ENCODE measurements at regions not wholly inside any gene's neighbourhood (a gene's known extent, or its start where the extent isn't known, plus 50 kb on each side); places are given as distances from the start of the nearest gene placed in this dataset.

GRCh38 chr17:65477600-65477999, 83.8 kb downstream of the AXIN2 start:
- no peak for DNase-seq

GRCh38 chr17:65474660-65475059, 86.8 kb downstream of the AXIN2 start:
- DNase-seq: no peak

- DNase-seq: no peak
Measured at GRCh38 chr17:65473985-65474384, 87.5 kb downstream of the AXIN2 start.

DNA sequence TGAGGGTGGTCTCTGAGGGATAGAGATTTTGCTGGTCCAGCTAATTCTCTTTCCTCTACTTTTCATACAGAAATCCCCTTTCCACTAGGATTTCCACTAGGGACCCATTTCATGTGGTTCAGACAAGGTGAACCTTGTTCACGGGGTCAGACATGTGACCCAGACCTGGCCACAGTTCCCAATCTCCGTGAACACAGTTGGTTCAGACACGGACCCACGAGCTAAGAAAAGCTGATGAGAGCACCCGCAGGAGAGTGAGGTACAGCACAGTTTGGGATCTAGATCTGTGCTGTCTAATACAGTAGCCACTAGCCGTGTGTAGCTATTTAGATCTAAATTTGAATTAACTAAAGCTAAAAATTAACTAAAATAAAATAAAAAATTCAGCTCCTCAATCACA, 88.1 kb downstream of the AXIN2 start:
- DNase-seq: no peak

DNA sequence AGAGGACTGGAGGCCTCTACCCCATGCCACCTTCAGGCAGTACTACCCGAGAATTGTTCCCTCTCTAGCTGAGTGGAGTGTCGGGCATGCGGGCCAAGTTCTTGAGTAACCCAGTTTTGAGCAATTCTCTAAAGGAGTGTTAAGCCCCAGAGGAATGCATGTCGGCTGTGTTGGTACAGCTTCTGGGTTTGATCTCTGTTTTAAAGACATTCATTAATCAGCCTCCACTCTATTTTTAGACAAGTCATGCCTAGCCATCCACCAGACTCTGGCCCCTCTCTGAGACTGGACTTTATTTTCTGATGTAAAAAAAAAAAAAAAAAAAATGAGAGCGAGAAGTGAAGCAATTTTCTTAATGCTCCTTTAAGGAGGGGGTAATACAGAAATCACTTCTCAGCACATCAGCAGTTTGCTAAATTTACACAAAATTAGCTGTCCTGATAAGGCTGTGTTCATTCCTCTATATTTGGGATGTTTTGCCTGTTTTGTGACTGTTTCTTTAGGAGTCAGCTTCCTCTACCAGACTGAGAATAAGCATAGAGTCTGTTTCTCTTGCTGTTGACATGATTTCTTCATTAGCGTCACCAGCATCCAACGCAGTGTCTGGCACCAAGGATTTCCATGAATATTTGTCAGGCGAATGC, 88.7 kb downstream of the AXIN2 start:
- no peak for DNase-seq

GRCh38 chr17:65470783-65471182, 90.7 kb downstream of the AXIN2 start:
- no peak for DNase-seq

DNA sequence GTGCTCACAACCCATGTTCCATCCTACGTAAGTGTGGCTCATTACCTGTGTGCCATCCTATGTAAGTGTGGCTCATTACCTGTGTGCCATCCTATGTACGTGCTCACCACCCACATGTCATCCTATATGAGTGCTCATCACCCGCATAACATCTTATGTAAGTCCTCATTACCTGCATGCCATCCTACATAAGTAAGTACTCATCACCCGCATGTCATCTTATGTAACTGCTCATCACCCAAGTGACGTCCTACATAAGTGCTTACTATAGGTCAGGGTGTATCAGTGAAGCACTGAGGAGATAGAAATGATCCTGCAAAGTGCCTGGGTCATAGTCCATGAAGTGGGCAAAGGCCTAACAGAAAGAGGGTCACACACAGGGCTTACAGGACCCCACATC, 93.1 kb downstream of the AXIN2 start:
- no peak for DNase-seq

DNA sequence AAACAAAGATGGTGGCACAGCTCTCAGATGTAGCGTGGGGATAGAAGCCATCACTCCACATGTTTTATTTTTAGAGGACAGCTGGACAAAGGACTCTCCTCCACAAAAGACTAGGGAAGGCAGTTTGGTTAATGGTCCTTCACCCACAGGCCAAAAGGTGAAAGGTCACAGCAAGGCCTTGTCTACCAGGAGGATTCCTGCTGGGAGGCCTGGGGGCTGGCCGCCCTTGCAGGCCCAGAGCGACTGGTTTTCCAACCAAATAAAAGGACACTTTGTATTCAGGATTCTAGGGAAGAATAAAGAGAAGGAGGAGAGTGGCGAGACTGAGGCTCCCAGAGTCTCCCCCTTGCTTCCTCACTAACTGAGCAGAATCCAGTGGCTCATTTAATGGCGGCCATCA, 94.3 kb downstream of the AXIN2 start:
- no peak for DNase-seq

GRCh38 chr17:65466547-65466946, 94.9 kb downstream of the AXIN2 start:
- no peak for DNase-seq

DNA sequence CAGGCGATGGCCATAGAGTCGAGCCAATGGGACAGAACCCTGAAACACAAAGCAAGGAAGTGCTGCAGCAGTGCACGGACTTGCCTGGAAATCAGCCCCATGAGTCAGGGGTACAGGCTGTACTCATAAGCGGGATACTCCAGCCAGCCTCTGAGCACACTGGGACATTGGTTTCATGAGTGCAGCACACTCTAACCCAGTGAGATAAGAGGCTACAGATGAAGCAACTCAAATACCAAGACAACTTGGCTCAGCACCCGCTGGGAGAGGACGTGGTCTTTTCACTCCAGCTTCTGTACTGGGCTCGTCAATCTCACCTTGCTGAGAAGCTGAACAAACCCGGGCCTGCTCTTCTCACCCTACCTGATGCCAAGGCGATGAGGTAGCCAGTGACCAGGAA, 98.2 kb downstream of the AXIN2 start:
- DNase-seq: no peak

DNA sequence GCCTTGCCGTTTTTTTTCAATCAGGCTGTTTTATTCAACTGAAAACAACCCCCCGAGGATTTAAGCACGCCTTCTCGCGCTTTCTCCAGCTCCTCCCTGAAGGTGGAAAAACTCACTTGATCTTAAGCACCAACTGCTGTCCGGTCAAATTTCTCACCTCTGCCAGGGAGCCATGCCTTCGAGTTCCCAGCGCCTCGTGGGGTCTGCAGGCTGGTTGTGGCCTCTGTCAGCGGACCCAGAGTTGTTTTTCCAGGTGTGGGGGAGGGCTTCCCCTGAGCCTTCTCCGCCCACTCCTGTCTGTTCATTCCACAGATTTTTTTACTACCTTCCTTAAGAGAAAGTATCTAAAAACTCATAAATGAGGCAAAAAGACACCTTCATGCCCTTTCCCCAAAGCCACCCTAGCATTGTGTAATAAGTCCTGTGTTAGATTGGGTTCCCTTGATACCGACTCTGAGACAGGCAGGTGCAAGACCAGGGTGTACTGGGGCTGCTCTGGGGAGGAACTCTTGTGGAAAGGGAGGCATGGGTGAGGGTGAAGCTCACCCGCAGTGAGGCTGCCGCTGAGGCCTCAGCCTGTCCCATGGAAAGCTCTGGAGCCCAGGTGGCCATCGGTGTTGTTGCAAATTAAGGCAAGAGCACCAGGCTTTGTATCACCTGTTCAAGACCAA, 101.6 kb downstream of the AXIN2 start:
- DNase-seq: no peak

DNA sequence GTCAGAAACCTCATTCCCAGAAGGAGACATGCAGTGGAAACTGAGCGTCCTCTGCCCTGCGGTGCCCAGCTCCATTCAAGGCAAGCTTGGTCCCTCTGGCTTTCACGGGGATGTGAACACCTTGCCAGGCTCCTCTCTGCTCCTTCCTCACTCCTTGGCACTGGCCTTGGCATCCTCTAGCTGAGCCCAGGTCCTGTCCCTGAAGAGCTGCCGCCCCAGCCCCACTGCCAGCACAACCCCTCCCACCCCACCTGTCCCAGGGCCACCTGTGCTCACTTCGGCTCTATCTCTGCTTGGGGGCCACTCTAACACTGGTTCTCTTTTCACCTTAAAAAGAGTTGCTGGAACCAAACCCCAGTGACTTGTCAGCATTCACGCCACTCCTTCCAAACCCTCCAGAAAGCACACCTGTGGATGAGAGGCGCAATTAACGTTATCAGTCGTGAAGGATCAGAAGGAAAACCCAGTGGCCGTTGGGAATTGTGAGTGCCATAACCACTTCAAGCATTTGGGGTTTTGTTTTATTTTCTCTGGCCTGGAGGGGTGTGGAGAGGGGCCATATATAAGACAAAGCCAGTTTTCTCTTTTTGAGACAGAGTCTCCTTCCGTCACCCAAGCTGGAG, 103.7 kb downstream of the AXIN2 start:
- DNase-seq: no peak

GRCh38 chr17:65457183-65457582, 104.3 kb downstream of the AXIN2 start:
- no peak for DNase-seq

DNA sequence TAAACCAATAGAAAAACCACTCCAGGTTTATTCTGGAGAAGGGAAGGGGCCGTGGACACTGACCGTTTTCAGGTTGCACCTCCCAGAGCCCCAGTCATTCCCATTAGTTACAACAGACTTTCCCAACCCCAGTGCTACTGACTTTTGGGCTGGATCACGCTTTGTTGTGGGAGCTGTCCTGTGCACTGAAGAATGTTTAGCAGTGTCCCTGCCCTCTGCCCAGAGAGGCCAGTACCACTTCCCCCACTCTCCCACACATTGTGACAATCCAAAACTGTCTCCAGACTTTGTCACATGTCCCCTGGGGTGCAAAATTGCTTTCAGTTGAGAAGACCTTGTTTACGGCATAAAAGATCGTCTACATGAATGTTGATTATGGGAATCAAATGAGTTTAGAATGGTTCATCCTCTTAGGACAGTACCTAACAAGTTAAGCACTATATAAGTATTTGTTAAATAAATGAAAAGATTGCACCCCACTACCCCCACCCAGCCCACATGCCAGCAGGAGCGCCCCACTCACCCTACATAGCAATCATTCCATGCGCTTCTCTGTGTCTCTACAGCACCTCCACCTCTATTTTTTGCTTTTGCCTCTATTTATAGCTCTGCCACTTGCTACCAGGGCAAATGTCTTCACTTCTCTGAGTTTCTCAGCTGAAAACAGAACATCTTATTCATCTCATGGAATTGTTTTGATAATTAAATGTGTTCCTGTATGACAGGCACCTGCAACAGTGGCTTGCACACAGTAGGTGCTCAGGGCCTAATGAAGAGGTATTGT, 104.9 kb downstream of the AXIN2 start:
- no peak for DNase-seq

DNA sequence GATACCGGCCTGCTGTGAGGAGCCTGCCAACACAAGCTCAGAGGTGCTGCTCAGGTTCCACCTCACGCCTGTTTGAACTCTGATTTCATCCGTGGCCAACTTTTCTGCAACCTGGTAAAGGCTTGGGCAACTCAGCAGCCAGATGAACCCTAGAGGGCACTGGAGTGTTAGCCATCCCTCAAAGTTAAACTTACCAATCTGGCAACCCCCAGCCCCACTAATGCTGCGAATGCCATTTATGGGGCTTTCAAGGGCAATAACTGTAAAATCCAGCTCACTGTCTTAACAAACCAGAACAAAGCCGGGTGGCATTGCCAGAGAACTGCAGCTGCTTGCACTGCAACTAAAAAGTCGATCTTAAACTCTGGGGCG, 105.5 kb downstream of the AXIN2 start:
- no peak for DNase-seq

DNA sequence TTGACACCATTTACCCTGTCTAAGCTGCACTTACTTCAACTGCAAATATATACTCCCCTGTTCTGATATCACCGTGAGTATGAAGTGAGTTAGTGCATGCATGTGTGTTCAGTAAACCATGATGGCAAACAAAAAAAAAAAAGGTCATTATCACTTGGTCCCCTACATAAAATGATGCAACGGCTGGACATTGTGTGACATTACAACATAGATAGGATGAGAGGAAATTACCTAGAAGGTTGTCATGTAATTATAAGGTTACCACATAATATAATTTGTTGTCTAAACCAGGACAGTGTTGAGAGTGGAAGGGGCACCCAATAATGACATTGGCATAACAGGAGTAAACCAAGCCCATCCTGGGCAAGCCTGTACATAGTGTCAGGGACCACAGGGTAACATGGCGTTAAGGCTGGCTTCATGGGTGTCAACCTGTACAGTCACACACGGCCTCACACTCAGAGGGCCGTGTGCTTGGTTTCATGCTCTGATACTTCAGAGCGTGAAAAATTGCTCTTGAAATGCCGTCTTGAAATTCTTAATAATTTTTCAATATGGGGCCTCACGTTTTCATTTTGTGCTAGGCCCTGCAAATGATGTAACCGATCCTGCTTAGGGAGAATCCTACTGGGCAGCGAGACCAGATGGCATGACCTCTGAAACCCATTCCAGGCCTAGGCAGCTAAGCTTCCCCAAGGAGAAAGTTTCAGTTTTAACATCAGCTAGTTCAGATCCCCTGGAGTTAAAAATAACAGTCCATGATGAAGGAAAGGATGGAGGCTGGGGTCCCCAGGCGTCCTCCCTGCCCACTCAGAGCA, 106.1 kb downstream of the AXIN2 start:
- DNase-seq: no peak

DNA sequence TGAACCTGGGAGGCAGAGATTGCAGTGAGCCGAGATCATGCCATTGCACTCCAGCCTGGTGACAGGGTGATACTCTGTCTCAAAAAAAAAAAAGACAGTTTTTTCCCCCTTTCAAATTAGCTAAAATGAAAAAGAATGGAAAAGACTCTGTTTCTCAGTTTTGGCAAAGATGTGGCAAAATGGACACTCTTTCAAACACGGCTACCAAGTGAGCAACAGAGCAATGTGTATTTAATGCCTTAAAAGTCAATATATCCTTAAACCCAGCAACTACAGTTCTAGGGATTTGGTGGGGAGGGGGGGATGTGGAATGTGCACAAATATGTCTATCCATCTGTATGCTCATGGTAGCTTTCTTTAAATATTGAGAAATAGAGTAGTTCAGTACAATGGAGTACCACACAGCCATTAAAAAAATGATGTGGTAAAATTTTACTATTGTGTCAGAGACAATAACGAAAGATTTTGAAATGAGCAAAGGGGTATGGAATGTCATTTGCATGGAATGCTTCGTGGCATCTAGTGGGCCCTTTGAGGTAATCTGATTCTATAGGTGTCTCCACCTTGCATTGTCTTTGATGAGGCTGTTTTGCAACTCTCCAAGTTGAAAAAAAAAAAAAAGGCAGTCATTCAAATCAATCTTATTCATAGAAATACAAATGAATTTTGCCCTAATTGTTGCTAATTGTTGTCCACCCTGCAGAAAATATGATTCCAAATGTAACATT, 108.1 kb downstream of the AXIN2 start:
- no peak for DNase-seq

DNA sequence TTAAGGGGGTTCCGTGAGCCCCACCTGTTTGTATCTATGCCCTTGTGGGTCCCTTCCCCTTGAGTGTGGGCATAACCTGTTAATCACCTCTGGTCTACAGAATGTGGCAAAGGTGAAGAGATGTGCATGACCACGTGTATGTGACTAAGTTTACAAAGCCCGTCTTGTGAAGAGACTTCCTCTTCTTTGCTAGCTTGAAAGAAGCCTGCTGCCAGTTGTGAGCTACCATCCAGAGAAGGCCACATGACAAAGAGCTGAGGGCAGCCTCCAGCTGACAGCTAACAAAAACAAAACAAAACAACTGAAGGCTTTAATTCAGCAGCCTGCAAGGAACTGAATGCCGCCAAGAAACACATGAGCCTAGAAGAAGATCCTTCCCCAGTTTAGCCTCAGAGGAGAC, 112.0 kb downstream of the AXIN2 start:
- no peak for DNase-seq

- no peak for DNase-seq
Measured at GRCh38 chr17:65447823-65448222, 113.6 kb downstream of the AXIN2 start.

GRCh38 chr17:65446838-65447526, 114.5 kb downstream of the AXIN2 start:
- no peak for DNase-seq

- DNase-seq: no peak
Measured at GRCh38 chr17:65446043-65446442, 115.4 kb downstream of the AXIN2 start.

- DNase-seq: no peak
Measured at GRCh38 chr17:65444049-65444448, 117.4 kb downstream of the AXIN2 start.

Data from activated effector memory CD4-positive, alpha-beta T cell treated with anti-CD3 and anti-CD28 coated beads, Interleukin-2, amount 50 U/mL, for 16 hours (primary cell).